ENCODE measurements at regions not wholly inside any gene's neighbourhood (a gene's known extent, or its start where the extent isn't known, plus 50 kb on each side); places are given as distances from the start of the nearest gene placed in this dataset.
"Not testable (repeated sequence)": the region's sequence is repeated elsewhere in the genome, so short reads cannot be mapped to it uniquely, and the experiment has no call there.

- no peak for DNase-seq (ENCODE audit: extremely low read depth, low read depth, low spot score)
These were observed 218.1 kb upstream of the OBI1 start for GRCh38 chr13:78876915-78877549.

- no peak for DNase-seq (ENCODE audit: extremely low read depth, low read depth, low spot score)
These were observed 217.0 kb upstream of the OBI1 start for GRCh38 chr13:78875792-78876580.

- DNase-seq (ENCODE audit: extremely low read depth, low read depth, low spot score): no peak
These were observed 210.0 kb upstream of the OBI1 start for GRCh38 chr13:78868991-78869390.

- DNase-seq (ENCODE audit: extremely low read depth, low read depth, low spot score): no peak
These were observed 208.7 kb upstream of the OBI1 start for GRCh38 chr13:78867655-78868054.

DNA sequence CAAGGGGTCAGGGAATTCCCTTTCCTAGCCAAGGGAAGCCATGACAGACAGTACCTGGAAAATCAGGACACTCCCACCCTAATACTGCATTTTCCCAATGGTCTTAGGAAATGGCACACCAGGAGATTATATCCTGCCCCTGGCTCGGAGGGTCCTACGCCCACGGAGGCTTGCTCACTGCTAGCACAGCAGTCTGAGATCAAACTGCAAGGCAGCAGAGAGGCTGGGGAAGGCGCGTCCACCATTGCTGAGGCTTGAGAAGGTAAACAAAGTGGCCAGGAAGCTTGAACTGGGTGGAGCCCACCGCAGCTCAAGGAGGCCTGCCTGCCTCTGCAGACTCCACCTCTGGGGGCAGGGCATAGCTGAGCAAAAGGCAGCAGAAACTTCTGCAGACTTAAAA, 207.1 kb upstream of the OBI1 start:
- not testable (repeated sequence) for DNase-seq (ENCODE audit: extremely low read depth, low read depth, low spot score)

- DNase-seq (ENCODE audit: extremely low read depth, low read depth, low spot score): no peak
These were observed 203.5 kb upstream of the OBI1 start for GRCh38 chr13:78862446-78862845.

- DNase-seq (ENCODE audit: extremely low read depth, low read depth, low spot score): no peak
These were observed 193.8 kb upstream of the OBI1 start for GRCh38 chr13:78852709-78853108.

DNA sequence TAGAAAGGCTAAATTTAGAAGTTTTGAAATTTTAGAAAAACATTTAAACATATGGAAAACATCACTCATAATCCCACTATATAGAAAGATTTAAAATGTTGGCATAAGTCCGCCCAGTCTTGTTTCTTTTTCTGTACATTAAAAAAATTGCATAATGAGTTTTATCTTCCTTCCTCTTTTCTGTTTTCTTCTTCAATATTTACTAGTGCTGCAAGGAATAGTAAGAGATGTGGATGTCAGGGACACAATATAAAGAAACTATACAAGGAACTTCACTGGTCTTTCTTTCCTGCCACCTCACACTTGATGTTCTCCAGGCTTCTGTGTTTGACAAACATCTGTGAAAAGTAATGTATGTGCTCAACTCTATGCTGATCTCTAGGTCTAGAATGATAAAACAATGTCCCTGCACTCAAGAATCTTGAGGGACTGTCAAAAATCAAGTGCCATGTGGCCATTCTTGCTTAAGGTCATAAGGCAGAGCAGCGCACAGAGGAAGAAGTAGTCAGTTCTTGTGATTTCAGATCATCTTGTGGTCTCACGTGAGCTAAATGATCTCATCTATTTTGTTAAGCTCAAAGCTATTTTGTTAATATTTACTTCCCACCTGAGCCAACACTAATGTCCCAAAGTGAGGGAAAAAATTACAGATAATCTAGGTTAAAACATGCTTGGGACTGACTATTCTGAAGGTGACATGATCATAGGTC, 186.9 kb upstream of the OBI1 start:
- DNase-seq (ENCODE audit: extremely low read depth, low read depth, low spot score): no peak

GRCh38 chr13:78844106-78844505, 185.2 kb upstream of the OBI1 start:
- no peak for DNase-seq (ENCODE audit: extremely low read depth, low read depth, low spot score)

DNA sequence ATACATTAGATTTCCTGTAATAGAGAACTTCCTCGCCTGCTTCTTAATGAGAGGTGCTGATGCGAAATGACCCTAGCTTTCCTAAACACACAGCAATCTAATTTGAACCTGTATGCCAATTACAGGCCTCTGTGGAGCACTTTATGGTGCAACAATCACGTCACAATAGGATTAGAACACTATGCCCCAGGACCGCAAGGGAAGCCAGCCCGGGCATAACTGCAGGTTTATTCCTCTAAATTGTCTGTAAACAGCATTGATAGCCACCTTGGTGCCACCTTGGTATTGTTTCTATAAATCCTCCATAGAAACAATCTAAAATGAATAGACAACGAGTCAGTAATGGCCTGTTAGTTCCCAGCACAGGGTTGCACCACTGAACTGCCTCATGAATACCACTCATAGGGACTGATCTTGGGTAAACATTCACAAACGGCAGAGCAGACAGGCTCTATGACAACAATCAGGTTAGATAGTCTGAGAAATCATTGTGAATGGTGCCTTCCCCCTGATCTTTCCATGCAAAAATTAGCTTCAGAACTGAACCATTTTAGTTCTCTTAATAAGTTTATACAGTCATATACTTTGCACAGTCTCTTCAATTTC, 182.5 kb upstream of the OBI1 start:
- DNase-seq (ENCODE audit: extremely low read depth, low read depth, low spot score): no peak

GRCh38 chr13:78836238-78836784, 177.4 kb upstream of the OBI1 start:
- no peak for DNase-seq (ENCODE audit: extremely low read depth, low read depth, low spot score)

DNA sequence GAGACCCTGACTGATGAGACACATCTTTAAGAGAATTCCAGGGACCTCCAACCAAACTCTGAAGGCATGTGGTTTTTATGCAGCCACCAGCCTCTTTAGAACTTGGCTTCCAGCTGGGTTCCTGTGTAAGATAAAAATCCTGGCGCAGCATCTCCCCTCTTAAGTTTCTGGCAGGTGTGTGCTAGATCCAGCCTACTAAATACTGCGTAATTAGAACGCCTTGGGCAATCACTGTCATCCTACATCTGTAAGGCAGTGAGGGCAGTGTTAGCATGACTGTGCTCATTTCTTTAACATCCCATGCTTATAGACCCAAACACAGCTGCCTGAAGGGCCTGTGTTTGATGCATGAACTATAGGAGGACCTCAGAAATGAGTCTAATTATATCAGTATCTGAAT, 173.5 kb upstream of the OBI1 start:
- DNase-seq (ENCODE audit: extremely low read depth, low read depth, low spot score): no peak

DNA sequence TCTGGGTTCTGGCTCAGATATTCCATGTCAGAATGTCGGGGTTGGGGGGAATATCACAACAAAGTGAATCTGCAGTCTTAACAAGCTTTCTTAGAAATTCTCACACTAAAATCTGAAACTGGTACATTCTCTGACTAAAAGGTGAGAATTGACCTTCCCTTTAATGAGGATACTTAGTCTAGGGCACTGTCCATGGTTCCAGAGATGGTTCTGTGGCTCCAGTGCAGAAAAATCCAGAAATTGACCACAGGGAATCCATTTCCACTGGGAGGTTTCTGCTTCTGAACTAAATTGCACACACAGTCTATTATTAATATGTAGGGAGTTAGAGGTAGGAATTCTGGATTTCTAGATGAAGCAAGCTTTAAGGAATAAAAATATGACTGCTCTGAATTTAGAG, 171.6 kb upstream of the OBI1 start:
- DNase-seq (ENCODE audit: extremely low read depth, low read depth, low spot score): no peak

DNA sequence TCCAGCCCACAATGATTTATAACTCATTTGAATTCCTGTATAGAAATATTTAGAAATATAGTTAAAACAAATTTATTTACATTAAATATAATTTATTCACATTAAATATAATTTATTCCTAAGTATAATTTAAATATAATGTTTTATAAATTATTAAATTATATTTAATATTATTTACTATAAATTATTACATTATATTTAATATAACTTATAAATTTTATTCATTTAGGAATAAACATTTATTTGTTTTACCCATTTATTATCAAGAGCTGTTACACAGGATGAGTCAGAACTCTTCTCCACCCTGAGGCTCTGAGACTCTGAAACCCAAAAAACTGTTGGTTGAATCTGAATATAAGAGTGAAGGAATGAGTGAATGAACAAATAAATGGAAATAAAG, 170.9 kb upstream of the OBI1 start:
- no peak for DNase-seq (ENCODE audit: extremely low read depth, low read depth, low spot score)

GRCh38 chr13:78827471-78827870, 168.5 kb upstream of the OBI1 start:
- no peak for DNase-seq (ENCODE audit: extremely low read depth, low read depth, low spot score)

- no peak for DNase-seq (ENCODE audit: extremely low read depth, low read depth, low spot score)
These were observed 168.0 kb upstream of the OBI1 start for GRCh38 chr13:78826936-78827335.

DNA sequence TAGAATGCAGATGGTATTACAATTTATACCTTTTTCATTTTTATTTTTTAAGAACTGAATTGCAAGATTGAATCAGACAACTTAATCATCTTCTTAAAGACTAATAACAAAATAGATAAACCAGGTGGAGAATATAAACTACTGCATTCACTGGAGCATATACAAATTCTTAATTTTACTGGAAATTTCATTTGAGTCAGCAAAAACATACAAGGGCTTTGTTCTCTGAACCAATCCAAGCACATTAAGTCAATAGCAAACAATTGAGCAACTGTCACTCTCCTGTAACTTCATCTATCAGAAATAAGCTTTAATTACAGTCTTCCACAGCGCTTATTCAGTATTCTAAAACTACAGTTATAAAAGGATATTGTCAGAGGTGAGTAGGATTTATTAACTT, 167.4 kb upstream of the OBI1 start:
- DNase-seq (ENCODE audit: extremely low read depth, low read depth, low spot score): no peak

GRCh38 chr13:78820541-78820940, 161.6 kb upstream of the OBI1 start:
- DNase-seq (ENCODE audit: extremely low read depth, low read depth, low spot score): no peak

DNA sequence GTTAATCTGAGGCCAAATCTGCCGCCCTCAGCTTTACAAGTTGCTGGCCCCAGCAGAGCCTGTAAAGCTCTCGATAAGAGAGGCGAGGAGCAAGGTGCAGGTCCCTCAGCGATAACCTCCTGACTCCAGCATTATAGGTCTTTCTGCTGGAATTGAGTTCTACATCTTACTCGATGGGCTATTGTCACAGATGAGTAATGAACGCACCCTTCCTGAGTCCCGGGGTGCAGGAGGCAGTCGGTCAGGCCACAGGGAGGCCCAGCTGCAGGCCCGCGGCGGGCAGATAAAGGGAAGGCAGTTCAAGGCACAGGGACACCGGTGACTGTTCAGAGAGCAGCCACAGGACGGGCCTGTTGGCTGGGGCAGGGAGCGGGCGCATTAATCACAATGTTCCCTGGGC, 157.6 kb upstream of the OBI1 start:
- DNase-seq (ENCODE audit: extremely low read depth, low read depth, low spot score): no peak

GRCh38 chr13:78816154-78816553, 157.2 kb upstream of the OBI1 start:
- no peak for DNase-seq (ENCODE audit: extremely low read depth, low read depth, low spot score)

GRCh38 chr13:78806457-78806856, 147.5 kb upstream of the OBI1 start:
- no peak for DNase-seq (ENCODE audit: extremely low read depth, low read depth, low spot score)

Data from glomerular endothelial cell (primary cell).